Glutamatergic neuron (in vitro differentiated cells): ENCODE measurements at regions not wholly inside any gene's neighbourhood (a gene's known extent, or its start where the extent isn't known, plus 50 kb on each side); places are given as distances from the start of the nearest gene placed in this dataset.

Experiments
- DNase-seq: peaks from one replicate; pipeline ENCODE4 v3.0.0; 2022
- H3K27ac Mint-ChIP-seq: one replicate; pipeline ENCODE4 v1.8.0; 2020; ENCODE audit warnings: mild to moderate bottlenecking, mixed read lengths, inconsistent platforms; ENCODE audit not compliant: unreplicated experiment
- H3K27me3 Mint-ChIP-seq: one replicate; pipeline ENCODE4 v1.8.0; 2020; ENCODE audit warnings: mild to moderate bottlenecking, moderate library complexity, mixed read lengths, inconsistent platforms; ENCODE audit not compliant: unreplicated experiment
- H3K36me3 Mint-ChIP-seq: one replicate; pipeline ENCODE4 v1.8.0; 2020; ENCODE audit warnings: mild to moderate bottlenecking, mixed read lengths, inconsistent platforms; ENCODE audit not compliant: unreplicated experiment
- H3K4me1 Mint-ChIP-seq: one replicate; pipeline ENCODE4 v1.8.0; 2020; ENCODE audit warnings: mild to moderate bottlenecking, low read depth, mixed read lengths, inconsistent platforms; ENCODE audit not compliant: unreplicated experiment
- H3K4me3 Mint-ChIP-seq: one replicate; pipeline ENCODE4 v1.8.0; 2020; ENCODE audit warnings: mild to moderate bottlenecking, mixed read lengths, inconsistent platforms; ENCODE audit not compliant: unreplicated experiment
- H3K9me3 Mint-ChIP-seq: one replicate; pipeline ENCODE4 v1.8.0; 2020; ENCODE audit warnings: mild to moderate bottlenecking, moderate library complexity, mixed read lengths, inconsistent platforms; ENCODE audit not compliant: unreplicated experiment
- TF ChIP-seq, protein P1 (sequence below): fragments of 200-600 bp; sonication (generic); IDR thresholded peaks from one replicate; pipeline ENCODE4 v1.5.0; 2021; ENCODE audit not compliant: partially characterized antibody, unreplicated experiment

DNA sequence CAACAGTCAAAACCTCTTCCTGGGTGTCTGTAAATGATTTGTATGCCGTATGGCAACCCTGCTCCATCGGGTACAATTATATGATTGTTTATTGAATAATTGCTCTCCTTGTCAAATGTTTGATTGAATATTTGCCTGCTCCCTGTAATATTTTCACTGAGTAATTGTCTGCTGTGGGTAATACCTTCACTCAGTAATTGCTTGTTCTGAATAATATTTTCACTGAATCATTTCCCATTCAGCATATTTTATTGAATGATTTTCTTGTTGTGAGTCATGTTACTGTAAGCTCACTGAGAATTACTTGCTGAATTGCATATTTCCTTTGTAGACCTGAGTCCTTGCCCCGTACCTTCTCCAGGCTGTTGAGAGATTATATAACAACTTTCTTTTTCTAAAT is 535.2 kb downstream of the METTL4 start:
- Mint-ChIP-seq H3K36me3 (no peaks in the 10 kb centered on the region), H3K4me1 (no peaks in the 10 kb centered on the region), H3K27me3 (no peaks in the 10 kb centered on the region), H3K9me3 (no peaks in the 10 kb centered on the region), H3K4me3 (no peak overlapping the region), H3K27ac (no peak overlapping the region)
- no peak for DNase-seq
- TF ChIP-seq, protein P1, sequence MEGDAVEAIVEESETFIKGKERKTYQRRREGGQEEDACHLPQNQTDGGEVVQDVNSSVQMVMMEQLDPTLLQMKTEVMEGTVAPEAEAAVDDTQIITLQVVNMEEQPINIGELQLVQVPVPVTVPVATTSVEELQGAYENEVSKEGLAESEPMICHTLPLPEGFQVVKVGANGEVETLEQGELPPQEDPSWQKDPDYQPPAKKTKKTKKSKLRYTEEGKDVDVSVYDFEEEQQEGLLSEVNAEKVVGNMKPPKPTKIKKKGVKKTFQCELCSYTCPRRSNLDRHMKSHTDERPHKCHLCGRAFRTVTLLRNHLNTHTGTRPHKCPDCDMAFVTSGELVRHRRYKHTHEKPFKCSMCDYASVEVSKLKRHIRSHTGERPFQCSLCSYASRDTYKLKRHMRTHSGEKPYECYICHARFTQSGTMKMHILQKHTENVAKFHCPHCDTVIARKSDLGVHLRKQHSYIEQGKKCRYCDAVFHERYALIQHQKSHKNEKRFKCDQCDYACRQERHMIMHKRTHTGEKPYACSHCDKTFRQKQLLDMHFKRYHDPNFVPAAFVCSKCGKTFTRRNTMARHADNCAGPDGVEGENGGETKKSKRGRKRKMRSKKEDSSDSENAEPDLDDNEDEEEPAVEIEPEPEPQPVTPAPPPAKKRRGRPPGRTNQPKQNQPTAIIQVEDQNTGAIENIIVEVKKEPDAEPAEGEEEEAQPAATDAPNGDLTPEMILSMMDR = no peak

DNA sequence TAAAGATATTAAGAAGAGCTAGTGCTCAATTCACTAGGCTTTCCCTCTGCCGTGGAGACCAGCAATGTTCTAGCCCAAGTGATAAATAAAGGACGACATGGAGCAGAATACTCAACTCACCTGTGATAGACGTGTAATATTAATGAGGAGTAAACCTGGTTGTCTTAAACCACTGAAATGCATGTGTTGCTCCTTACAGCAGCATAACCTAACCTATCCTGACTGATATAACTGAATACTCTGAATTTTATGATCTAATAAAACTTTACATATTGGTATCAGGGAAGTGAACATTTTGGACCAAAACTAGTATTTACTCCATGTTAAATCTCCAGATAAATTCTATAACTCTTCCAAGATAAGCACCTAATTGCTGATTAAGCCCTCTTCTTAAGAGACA is 531.0 kb downstream of the METTL4 start:
- TF ChIP-seq, protein P1 = no peak
- Mint-ChIP-seq H3K36me3 (no peaks in the 10 kb centered on the region), H3K27me3 (no peaks in the 10 kb centered on the region), H3K9me3 (no peaks in the 10 kb centered on the region), H3K4me3 (no peak overlapping the region), H3K27ac (no peak overlapping the region), H3K4me1 (no peaks in the 10 kb centered on the region)
- no peak for DNase-seq

DNA sequence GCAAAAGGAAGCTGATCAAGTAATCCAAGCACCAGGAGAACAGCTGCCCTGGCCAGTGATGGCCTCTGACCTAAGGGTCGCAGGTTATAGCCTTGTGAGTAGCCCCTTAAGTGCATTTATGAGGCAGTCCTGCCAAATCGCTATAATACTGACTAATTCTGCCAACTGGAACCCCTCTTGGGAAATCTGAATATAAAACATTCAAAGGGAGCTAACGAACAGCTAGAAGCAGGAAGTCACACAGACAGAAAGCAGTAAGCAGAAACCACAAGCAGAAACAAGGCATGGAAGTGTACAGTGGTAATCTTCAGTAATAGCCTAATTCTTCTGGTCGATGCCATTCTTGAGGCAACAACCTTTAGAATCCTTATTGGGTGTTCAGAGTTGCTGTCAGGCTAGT is 521.3 kb downstream of the METTL4 start:
- H3K36me3 Mint-ChIP-seq = no peaks in the 10 kb centered on the region
- H3K27ac Mint-ChIP-seq = no peak overlapping the region
- no peaks in the 10 kb centered on the region for H3K4me1 Mint-ChIP-seq
- no peaks in the 10 kb centered on the region for H3K9me3 Mint-ChIP-seq
- DNase-seq = no peak
- no peaks in the 10 kb centered on the region for H3K27me3 Mint-ChIP-seq
- TF ChIP-seq, protein P1 = no peak
- H3K4me3 Mint-ChIP-seq = no peak overlapping the region

DNA sequence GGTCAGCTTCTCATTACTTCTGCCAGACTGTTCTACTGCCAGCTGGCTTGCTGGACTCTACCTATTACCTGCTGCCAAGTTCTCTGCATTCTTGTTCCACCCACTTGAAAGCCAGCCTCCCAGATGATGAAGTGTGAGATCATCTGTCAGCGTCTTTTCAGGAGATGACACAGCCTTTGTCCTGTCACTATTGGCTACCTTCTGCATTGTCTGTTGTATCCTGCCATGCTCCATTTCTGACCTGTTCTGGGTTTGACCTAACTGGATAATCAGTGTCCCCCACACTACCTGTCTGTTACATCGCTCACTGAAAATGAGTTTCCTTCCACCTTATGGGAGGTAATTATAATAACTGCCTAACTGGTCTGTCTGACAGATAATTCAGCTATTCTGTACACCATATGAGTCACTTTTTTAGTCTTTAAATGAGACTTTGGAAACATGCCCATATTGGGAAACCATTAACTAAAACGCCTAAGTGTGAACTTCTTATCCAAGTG is 520.6 kb downstream of the METTL4 start:
- no peak for DNase-seq
- H3K4me1 Mint-ChIP-seq = no peaks in the 10 kb centered on the region
- no peaks in the 10 kb centered on the region for H3K9me3 Mint-ChIP-seq
- TF ChIP-seq, protein P1 = no peak
- no peaks in the 10 kb centered on the region for H3K27me3 Mint-ChIP-seq
- H3K36me3 Mint-ChIP-seq = no peaks in the 10 kb centered on the region
- no peak overlapping the region for H3K4me3 Mint-ChIP-seq
- H3K27ac Mint-ChIP-seq = no peak overlapping the region

DNA sequence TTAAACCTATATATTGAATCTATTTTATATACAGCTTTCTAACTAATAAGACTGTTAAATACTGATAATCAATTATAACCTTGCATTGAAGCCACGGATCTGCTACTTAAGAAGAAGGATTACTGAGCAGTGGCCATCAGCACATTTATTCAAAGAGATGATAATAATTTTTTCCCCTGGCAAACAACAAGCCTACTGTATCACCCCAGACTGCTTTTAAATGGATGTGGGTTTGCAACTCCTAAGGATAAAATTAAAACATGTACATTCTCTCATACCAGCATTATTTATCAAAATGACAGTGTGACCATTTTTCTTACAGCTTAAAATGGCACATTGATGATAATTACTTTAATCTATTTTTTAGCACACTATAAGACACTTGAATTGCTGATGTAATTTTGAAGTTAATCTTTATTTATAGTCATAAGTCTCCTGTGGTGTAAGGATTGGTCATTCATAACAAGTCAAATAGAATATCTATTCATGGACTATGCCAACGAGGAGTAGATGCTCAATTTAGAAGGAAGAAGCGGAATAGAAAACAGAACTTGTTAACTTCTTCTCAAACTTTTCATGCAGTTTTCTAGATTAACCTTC is 517.7 kb downstream of the METTL4 start:
- TF ChIP-seq, protein P1 = no peak
- DNase-seq = no peak
- Mint-ChIP-seq H3K4me1 (peaks cover 3% of the 10 kb centered on the region), H3K9me3 (no peaks in the 10 kb centered on the region), H3K27ac (no peak overlapping the region), H3K4me3 (no peak overlapping the region), H3K36me3 (no peaks in the 10 kb centered on the region), H3K27me3 (no peaks in the 10 kb centered on the region)
